OCI-LY1 (cell line): ENCODE measurements at regions not wholly inside any gene's neighbourhood (a gene's known extent, or its start where the extent isn't known, plus 50 kb on each side); places are given as distances from the start of the nearest gene placed in this dataset.

ENCODE experiments used
- CTCF ChIP-seq: fragments of 200-600 bp; sonication (generic), shearing (Covaris generic); IDR thresholded peaks from 2 replicates; pipeline ENCODE4 v1.5.1; 2017; ENCODE audit warnings: mild to moderate bottlenecking, antibody characterized with exemption, low read length, moderate library complexity, mixed read lengths
- EZH2 ChIP-seq: fragments of 200-600 bp; sonication (generic), shearing (Covaris generic); IDR thresholded peaks from 2 replicates; pipeline ENCODE4 v1.8.0; 2017; ENCODE audit warnings: borderline replicate concordance, mixed run types, mild to moderate bottlenecking, antibody characterized with exemption, low read length, moderate library complexity, mixed read lengths

- TF ChIP-seq CTCF (no peak), EZH2 (no peak)
Observed at GRCh38 chr12:89960607-89961394, 252.2 kb upstream of the ATP2B1 start.
